GM12874 (cell line): ENCODE measurements at regions not wholly inside any gene's neighbourhood (a gene's known extent, or its start where the extent isn't known, plus 50 kb on each side); places are given as distances from the start of the nearest gene placed in this dataset.

ENCODE experiments used
- CTCF ChIP-seq: IDR thresholded peaks from 2 replicates; pipeline ENCODE4 v1.5.1; 2011; ENCODE audit warnings: low read depth, mild to moderate bottlenecking, control low read depth, low read length, moderate library complexity; ENCODE audit not compliant: insufficient read depth

- no peak for TF ChIP-seq CTCF
Measured at GRCh38 chr7:124101173-124101768, 68.4 kb upstream of the TMEM229A start.

- no peak for TF ChIP-seq CTCF
Measured at GRCh38 chr7:124100190-124100589, 67.3 kb upstream of the TMEM229A start.

- TF ChIP-seq CTCF: no peak
Measured at GRCh38 chr7:124089621-124090020, 56.8 kb upstream of the TMEM229A start.

GRCh38 chr7:124088590-124088989, 55.7 kb upstream of the TMEM229A start:
- TF ChIP-seq CTCF: no peak

GRCh38 chr7:124086843-124087242, 54.0 kb upstream of the TMEM229A start:
- no peak for TF ChIP-seq CTCF

- TF ChIP-seq CTCF: no peak
Measured at GRCh38 chr7:124085179-124085578, 52.3 kb upstream of the TMEM229A start.

- no peak for TF ChIP-seq CTCF
Measured at GRCh38 chr7:124084024-124084423, 51.2 kb upstream of the TMEM229A start.
